Smooth muscle cell (in vitro differentiated cells): ENCODE measurements at regions not wholly inside any gene's neighbourhood (a gene's known extent, or its start where the extent isn't known, plus 50 kb on each side); places are given as distances from the start of the nearest gene placed in this dataset.

ENCODE experiments used
- DNase-seq: peaks from one replicate; lab custom pipeline; 2025; ENCODE audit not compliant: unreplicated experiment; lab: John Stamatoyannopoulos, UW
- H2AFZ ChIP-seq: fragments of 200-600 bp; sonication (generic); 2 replicates; pipeline ENCODE4 v1.6.0; 2016; ENCODE audit warnings: antibody characterized with exemption, low read depth, mild to moderate bottlenecking
- H3F3A ChIP-seq: fragments of 200-600 bp; sonication (generic); 2 replicates; pipeline ENCODE4 v1.6.0; 2017; ENCODE audit warnings: antibody characterized with exemption, low read depth
- H3K27ac ChIP-seq: fragments of 200-600 bp; sonication (generic); 2 replicates; pipeline ENCODE4 v1.5.1; 2016; ENCODE audit warnings: low read depth, mild to moderate bottlenecking
- H3K27me3 ChIP-seq: fragments of 200-600 bp; sonication (generic); 2 replicates; pipeline ENCODE4 v1.6.1; 2016; ENCODE audit warnings: low read depth, mild to moderate bottlenecking
- H3K36me3 ChIP-seq: fragments of 200-600 bp; sonication (generic); 2 replicates; pipeline ENCODE4 v1.5.1; 2016; ENCODE audit warnings: low read depth
- H3K4me1 ChIP-seq: fragments of 200-600 bp; sonication (generic); 2 replicates; pipeline ENCODE4 v1.5.1; 2016; ENCODE audit warnings: low read depth
- H3K4me2 ChIP-seq: fragments of 200-600 bp; sonication (generic); 2 replicates; pipeline ENCODE4 v1.6.0; 2016; ENCODE audit warnings: mild to moderate bottlenecking
- H3K4me3 ChIP-seq: fragments of 200-600 bp; sonication (generic); 2 replicates; pipeline ENCODE4 v1.5.1; 2016; ENCODE audit warnings: mild to moderate bottlenecking
- H3K79me2 ChIP-seq: fragments of 200-600 bp; sonication (generic); 2 replicates; pipeline ENCODE4 v1.6.0; 2016; ENCODE audit warnings: low read depth, mild to moderate bottlenecking
- H3K9ac ChIP-seq: fragments of 200-600 bp; sonication (generic); 2 replicates; pipeline ENCODE4 v1.6.0; 2016; ENCODE audit warnings: low read depth
- H3K9me3 ChIP-seq: fragments of 200-600 bp; sonication (generic); replicated peaks from 2 replicates; pipeline ENCODE4 v1.5.1; 2016; ENCODE audit warnings: low read depth
- H4K20me1 ChIP-seq: fragments of 200-600 bp; sonication (generic); 2 replicates; pipeline ENCODE4 v1.6.0; 2016; ENCODE audit warnings: low read depth
- WGBS: methylation state at CpG from one replicate; pipeline ENCODE4 v1.1.7; 2016; ENCODE audit warnings: low lambda C conversion rate; 5-methylcytosine and 5-hydroxymethylcytosine counted together
- TF ChIP-seq, protein P1 (sequence below): fragments of 200-600 bp; sonication (generic); IDR thresholded peaks from 2 replicates; pipeline ENCODE4 v1.5.1; 2017; ENCODE audit warnings: borderline replicate concordance, mild to moderate bottlenecking, antibody characterized with exemption; ENCODE audit not compliant: insufficient read depth, poor library complexity, severe bottlenecking

DNA sequence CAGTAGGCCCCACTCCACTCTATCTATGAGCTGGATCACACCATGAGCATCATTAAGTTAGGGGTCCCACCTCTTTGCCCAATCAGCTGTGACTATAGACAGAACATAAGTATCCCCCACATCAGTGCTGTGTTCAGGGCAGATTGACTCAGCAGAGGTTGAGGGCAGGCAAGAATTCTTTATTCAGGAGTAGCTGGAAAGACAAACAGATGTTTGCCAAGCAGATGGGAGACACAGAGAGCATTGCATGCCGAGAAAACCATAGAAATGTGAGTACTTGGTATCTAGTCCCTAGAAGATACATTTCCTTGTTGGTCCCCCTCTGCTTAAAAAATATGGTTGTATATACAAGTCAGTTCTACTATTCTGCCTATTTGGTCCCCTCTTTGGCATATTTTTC lies 440.8 kb downstream of the RAP2B start:
- DNase-seq = no peak
- TF ChIP-seq, protein P1, sequence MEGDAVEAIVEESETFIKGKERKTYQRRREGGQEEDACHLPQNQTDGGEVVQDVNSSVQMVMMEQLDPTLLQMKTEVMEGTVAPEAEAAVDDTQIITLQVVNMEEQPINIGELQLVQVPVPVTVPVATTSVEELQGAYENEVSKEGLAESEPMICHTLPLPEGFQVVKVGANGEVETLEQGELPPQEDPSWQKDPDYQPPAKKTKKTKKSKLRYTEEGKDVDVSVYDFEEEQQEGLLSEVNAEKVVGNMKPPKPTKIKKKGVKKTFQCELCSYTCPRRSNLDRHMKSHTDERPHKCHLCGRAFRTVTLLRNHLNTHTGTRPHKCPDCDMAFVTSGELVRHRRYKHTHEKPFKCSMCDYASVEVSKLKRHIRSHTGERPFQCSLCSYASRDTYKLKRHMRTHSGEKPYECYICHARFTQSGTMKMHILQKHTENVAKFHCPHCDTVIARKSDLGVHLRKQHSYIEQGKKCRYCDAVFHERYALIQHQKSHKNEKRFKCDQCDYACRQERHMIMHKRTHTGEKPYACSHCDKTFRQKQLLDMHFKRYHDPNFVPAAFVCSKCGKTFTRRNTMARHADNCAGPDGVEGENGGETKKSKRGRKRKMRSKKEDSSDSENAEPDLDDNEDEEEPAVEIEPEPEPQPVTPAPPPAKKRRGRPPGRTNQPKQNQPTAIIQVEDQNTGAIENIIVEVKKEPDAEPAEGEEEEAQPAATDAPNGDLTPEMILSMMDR = no peak
- Histone ChIP-seq H4K20me1 (no peaks in the 10 kb centered on the region), H3K9me3 (no peaks in the 10 kb centered on the region), H2AFZ (no peak overlapping the region), H3K9ac (no peak overlapping the region), H3F3A (no peaks in the 10 kb centered on the region), H3K4me2 (no peak overlapping the region), H3K36me3 (no peaks in the 10 kb centered on the region), H3K4me1 (no peaks in the 10 kb centered on the region), H3K27me3 (no peaks in the 10 kb centered on the region), H3K4me3 (no peak overlapping the region), H3K27ac (no peak overlapping the region), H3K79me2 (no peaks in the 10 kb centered on the region)
- WGBS = 80% methylated on average over 1 of the region's 1 CpG

DNA sequence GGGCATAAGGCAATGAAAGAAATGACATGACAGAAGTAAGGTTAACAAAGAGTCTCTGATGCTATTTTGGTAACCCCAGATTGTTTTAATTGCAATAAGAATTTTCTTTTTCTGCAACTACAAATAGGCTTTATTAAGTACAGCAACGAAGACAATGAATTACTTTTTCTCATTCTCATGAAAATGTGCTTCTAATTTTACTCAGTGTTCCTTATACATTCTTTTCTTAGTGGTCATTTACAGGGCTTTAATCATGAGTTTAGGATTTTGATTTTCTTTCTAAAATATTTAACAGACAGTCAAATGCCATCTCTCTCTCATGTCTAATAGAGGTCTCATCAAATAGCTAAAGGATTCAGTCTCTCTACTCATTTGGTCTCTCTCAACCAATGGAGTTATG lies 452.1 kb downstream of the RAP2B start:
- TF ChIP-seq, protein P1 = no peak
- Histone ChIP-seq H3K4me3 (no peak overlapping the region), H3K27ac (peak overlapping the region; percentile 88), H2AFZ (peak overlapping the region; percentile 42), H3K27me3 (no peaks in the 10 kb centered on the region), H4K20me1 (no peaks in the 10 kb centered on the region), H3K4me1 (peaks cover 10% of the 10 kb centered on the region), H3F3A (no peaks in the 10 kb centered on the region), H3K4me2 (peak overlapping the region; percentile 3), H3K9ac (peak overlapping the region; percentile 52), H3K79me2 (no peaks in the 10 kb centered on the region), H3K9me3 (no peaks in the 10 kb centered on the region), H3K36me3 (no peaks in the 10 kb centered on the region)
- DNase-seq = no peak
- 84% methylated on average over 1 of the region's 1 CpG for WGBS

DNA sequence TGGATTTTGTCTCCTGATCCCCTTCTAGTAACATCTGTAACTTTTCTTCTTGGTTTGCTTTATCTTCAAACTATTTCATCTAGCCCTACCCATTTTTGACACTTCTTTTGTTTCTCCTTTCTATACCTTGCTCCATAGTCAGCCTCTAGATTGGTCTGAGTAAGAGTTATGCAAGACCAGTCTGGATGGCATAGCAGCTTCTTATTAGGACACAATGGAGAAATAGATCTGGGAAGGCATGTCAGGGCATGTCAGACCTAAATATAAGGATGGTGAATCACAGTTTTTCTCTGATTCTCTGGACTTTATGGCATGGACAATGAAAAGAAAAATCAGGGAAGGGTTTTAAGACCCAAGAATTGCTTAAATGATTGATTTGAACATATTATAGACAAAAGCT lies 452.5 kb downstream of the RAP2B start:
- Histone ChIP-seq H3K4me1 (peaks cover 10% of the 10 kb centered on the region), H3K4me3 (no peak overlapping the region), H2AFZ (peak overlapping the region; percentile 42), H4K20me1 (no peaks in the 10 kb centered on the region), H3K27ac (peak overlapping the region; percentile 88), H3K4me2 (peak overlapping the region; percentile 15), H3F3A (no peaks in the 10 kb centered on the region), H3K9ac (peak overlapping the region; percentile 52), H3K36me3 (no peaks in the 10 kb centered on the region), H3K9me3 (no peaks in the 10 kb centered on the region), H3K27me3 (no peaks in the 10 kb centered on the region), H3K79me2 (no peaks in the 10 kb centered on the region)
- TF ChIP-seq, protein P1 = no peak
- DNase-seq = no peak

DNA sequence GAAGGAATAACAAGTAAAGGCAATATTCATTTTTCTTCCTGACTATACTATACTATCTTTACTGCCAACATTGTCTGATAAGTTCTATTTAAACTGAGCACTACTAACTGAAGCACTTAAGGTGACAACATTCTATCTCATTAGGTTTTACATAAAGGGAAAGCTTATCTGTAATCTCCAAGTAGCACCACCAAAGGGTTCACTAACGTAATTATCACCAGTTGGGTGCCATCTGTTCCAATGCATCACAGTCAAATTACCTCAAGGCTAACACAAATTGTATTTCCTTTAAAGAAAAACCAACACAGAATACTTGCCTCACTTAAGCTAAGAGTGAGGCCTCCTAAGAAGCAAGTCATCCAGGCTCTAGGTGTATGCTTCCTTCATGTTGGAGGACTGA lies 453.8 kb downstream of the RAP2B start:
- no peak for DNase-seq
- Histone ChIP-seq H3K9me3 (no peaks in the 10 kb centered on the region), H3K9ac (no peak overlapping the region), H3K4me3 (no peak overlapping the region), H3K79me2 (no peaks in the 10 kb centered on the region), H3K4me2 (no peak overlapping the region), H4K20me1 (no peaks in the 10 kb centered on the region), H3K27me3 (no peaks in the 10 kb centered on the region), H3K36me3 (no peaks in the 10 kb centered on the region), H3K27ac (no peak overlapping the region), H2AFZ (peak overlapping the region; percentile 28), H3F3A (no peaks in the 10 kb centered on the region), H3K4me1 (peaks cover 10% of the 10 kb centered on the region)
- TF ChIP-seq, protein P1 = no peak
- WGBS = 65% methylated on average over 1 of the region's 1 CpG
